GM21737 (cell line): ENCODE measurements at regions not wholly inside any gene's neighbourhood (a gene's known extent, or its start where the extent isn't known, plus 50 kb on each side); places are given as distances from the start of the nearest gene placed in this dataset.

Source experiments
- ATAC-seq: cut with Tn5 transposase; IDR thresholded peaks from one replicate; pipeline ENCODE4 v1.9.1; 2021; ENCODE audit warnings: mild to moderate bottlenecking, moderate library complexity; ENCODE audit not compliant: unreplicated experiment

GRCh38 chr6:105966481-105966880 lies 119.7 kb upstream of the PRDM1 start:
- ATAC-seq, result no peak

DNA sequence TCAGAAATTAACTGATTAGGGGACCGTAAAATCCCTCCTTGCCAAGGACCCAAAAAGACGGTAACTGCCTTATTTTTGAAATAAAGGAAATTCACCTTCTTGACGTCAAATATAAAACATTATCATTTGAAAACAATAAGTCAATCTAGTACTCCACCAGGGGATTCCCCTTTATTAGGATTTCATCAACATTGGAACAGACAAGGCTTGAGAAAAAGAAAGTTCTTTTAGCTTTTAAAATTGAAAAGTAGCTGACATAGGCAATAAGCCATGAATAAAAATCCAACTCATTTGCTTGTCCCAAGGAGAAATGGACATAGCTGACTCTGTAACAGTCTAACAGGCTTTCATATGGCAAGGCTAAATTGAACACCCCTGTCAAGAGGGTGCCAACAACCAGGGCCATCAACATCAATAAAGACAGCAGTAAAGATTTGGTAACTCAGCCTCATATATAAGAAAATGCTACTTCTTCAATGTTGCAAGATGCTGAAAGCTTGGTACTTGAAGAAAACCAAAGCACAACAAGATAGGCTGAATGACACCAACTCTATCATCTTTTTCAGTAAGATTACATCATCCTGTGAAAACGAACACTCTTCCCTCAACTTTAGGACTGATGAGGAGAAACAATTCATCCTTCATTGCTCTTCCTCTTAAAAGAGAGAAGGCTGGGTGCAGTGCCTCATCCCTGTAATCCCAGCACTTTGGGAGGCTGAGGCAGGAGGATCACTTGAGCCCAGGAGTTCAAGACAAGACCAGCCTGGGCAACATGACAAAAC lies 121.0 kb upstream of the PRDM1 start:
- ATAC-seq, result no peak

DNA sequence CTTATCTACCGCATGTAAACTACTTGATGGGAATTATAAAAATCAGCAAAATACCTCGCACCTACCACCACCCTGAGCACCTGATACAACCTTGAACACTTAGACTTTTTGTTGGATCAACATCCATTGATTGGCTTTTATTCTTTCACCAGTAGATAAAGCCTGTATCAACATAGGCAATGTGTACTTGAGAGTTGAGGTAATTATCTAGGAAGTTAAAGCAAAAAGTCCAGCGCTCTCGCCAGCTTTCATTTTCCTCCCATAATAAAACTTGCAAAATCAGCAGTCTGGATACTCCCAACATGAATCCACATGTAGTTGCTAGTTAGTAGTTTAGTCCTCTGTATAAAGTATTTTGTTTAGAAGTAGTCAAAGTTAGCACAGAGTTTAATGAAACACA lies 132.0 kb upstream of the PRDM1 start:
- ATAC-seq, result no peak

GRCh38 chr6:105952772-105953690 lies 133.1 kb upstream of the PRDM1 start:
- no peak for ATAC-seq

- ATAC-seq, result no peak
Observed at GRCh38 chr6:105952326-105952725, 133.8 kb upstream of the PRDM1 start.

- ATAC-seq, result no peak
Observed at GRCh38 chr6:105951322-105951721, 134.8 kb upstream of the PRDM1 start.

DNA sequence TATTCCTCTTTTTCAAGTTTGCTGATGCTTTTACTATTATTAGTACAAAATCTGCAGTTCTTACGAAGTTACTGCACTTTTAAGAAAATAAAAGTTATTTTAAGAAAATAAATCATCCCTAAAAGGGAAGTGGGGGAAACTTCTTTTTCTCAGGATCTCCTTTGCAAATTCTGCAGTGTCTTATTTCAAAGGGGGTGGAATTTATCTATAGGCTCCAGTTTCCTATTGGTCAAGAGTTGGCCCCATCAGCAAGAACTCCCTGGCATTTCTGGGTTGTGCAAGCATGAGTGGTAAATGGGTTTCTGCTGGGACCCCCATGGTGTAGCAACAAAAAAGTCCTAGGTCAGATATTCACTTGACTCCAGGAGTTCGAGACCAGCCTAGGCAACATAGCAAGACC lies 136.3 kb upstream of the PRDM1 start:
- ATAC-seq, result no peak

DNA sequence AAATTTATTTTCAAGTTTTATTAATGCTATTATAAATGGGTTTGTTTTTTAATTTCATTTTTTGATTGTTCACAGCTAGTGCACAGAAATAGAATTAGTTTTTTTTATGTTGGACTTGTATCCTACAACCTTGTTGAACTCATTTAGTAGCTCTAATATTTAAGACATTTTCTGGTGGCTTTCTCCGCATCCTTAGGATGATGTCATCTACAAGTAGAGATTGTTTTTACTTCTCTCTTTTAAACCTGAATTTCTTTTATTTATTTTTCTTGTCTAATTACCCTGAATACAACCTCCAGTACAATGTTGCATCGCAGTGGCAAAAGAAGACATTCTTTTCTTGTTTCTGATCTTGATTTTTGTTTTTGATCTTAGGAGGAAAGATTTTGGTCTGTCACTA lies 142.6 kb upstream of the PRDM1 start:
- ATAC-seq, result no peak

DNA sequence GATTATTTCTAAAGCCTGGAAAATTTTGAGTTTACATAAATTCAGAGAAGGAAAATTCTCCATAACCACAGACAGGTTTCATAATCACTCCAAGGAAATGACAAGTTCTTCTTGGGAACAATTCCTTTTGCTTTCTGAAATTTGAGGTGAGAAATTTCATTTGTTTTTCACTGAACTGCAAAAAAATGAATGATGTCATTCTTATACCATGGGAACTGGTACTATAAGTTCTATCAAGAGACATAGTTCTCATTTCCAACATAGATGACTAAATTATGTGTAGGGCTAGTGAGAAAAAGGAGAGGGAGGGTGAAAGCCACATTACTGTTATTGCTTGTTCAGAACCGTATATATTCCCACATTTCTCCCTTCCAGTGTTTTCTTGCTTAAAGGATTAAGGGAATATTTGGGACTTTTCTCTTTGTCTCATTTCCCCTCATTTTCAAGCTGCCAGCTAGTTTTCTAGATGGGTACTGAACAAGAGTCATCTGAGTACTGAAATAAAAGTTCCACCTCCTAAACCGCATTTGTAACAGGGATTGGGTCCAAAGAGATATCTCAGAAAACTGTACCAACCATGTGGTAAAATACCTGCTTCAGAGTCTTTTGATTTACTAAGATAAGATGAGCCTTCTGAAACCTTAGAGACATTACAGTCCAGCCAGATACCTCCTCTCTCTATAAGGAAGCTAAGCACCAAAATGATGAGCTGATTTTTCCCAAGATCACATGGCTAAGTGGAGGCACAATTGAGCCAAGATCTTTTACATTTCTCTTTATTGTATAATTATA lies 144.3 kb upstream of the PRDM1 start:
- ATAC-seq, result no peak

DNA sequence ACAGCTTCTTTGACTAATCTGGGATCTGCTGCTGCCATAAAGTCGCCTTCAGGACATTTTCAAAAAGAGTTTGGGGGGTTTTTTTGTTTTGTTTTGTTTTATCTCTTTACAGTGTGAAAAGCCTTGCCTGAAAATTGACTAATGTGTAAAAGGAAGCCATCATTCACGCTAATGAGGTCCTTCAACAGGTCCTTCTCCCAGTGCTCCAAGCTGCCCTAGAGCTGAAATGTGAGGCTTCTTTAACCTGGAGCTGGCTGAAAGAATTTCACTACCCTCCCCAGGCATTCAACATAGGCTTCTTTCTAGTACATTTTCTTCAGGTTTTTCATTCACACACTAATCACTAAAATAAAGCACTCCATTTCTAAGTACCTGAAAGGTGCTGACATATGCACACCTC lies 145.1 kb upstream of the PRDM1 start:
- no peak for ATAC-seq

DNA sequence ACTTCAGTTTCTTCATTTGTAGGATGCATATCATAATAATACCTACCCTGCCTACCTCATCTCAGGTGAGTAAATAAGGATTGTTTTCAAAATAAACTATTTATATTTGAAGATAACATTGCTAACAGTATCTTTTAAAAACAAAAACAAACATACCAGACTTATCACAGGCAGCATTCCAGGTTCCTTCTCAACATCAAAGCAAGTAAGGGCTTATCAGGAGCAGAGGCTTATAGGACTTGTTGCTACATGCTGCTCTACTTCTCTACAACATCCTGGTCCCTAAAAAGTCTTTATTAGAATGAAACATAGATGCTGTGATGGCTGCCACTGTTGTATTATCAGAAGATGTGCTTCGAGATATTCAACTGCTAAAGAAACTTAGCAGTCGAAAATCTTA lies 149.2 kb upstream of the PRDM1 start:
- no peak for ATAC-seq

DNA sequence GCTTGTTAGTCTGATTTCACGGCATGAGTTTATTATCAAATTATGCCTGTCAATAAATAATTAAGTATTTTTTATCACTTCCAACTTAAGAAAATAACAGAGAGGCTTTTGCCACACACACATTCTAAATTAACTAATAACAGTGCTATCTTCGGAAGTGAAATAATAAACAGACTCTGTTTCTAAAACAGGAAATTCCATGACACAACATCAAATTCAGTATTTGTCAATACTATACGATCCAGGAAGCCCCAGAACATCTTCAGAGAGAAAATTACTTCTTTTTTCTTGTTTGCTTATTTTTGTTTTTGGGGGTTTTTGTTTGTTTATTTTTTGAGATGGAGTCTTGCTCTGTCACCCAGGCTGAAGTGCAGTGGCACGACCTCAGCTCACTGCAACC lies 150.7 kb upstream of the PRDM1 start:
- ATAC-seq, result no peak

- no peak for ATAC-seq
Observed at GRCh38 chr6:105934708-105935107, 151.4 kb upstream of the PRDM1 start.

DNA sequence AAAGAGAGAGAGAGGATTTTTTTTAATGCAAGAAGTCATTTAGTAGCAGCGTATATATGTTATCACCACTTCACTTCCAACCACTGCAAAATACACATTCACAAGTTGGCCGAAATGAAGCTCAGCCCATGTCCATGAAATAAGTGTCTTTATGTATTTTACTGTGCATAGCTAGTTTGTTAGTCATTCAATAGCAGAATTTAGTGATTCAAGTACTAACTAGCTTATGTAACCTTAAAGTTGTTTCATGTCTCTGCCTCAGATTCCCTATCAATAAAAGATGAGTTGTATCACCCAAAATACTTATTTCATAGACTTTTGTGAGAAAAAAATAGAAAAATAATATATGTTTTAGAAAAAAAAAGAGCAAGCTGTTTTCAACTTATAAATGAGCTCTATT lies 153.7 kb upstream of the PRDM1 start:
- no peak for ATAC-seq

- no peak for ATAC-seq
Observed at GRCh38 chr6:105929626-105930025, 156.5 kb upstream of the PRDM1 start.

DNA sequence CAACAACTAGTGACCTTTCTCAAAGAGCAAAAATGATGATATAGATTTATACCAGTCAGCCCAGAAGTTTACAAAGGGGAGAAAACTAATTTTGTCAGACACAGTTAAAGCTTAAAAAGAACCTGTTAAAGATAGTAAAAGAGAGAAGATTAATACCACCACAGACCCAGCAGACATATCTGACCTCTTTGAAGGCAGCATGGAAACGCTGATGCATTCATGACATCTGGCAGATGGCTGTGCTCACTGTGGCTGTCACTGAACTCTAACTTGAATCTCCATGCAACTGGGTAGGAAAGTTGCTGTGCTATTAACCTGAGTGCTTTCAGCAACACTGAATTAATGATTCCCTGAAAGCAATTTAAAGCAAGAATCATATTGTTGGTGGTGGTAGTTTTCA lies 159.8 kb upstream of the PRDM1 start:
- no peak for ATAC-seq

DNA sequence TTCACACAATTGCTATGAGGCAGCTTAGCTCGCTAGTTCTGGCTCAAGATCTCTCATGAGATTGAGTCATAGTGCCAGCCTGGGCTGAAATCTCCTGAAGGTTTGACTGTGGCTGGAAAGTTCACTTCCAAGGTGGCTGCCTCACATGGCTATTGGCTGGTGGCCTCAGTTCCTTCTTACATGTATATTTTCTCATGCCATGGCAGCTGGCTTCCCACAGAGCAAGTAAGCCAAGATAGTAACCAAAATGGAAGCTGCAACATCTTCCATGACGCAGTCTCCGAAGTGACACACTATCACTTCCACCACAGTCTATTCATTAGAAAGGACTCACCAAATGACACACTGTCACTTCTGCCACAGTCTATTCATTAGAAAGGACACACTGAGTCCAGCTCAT lies 160.4 kb upstream of the PRDM1 start:
- ATAC-seq, result no peak

- ATAC-seq, result no peak
Observed at GRCh38 chr6:105921781-105922180, 164.4 kb upstream of the PRDM1 start.

DNA sequence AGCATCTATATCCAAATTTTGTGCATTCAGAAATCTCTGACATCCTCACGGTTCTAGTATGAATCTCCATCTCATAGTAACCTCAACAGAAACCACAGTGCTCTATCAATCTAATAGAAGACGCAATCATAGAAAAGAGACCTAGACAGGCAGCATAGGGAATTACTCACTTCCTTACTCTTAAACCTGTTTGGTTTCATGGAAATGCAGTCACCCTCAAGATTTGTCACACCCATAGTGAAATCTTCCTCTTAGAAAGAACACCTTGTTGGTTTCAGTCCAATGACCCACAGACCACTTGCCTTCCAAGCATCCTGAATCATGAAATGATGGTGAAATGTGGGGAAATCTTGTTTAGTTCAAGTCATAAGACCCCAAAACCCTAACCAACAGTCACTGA lies 166.1 kb upstream of the PRDM1 start:
- no peak for ATAC-seq

GRCh38 chr6:105917038-105917695 lies 169.0 kb upstream of the PRDM1 start:
- no peak for ATAC-seq

DNA sequence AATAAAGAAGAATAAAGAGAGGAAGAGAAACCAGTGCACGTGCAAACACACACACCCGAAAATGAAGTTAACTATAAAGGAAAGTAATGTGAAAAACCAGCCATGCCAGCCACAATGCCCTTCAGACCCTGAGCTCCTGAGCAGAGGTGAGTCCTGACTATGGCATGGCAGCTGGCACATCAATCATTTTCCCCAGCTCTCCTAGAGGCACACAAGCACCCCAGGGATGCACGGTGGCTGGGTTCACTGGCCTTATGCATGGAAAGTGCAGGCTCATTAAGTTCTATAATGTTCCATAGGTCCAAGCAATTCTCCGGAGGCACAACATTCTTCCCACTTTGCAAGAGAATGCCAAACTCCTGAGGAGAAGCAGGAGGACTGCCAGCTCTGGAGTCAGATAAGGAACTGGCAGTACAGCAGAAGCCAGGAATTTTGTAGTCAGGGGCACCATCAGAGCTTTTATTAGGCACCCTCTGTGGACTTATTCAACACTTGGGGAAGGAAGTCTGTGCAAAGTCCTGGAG lies 175.0 kb upstream of the PRDM1 start:
- no peak for ATAC-seq
